ENCODE measurements at regions not wholly inside any gene's neighbourhood (a gene's known extent, or its start where the extent isn't known, plus 50 kb on each side); places are given as distances from the start of the nearest gene placed in this dataset.

GRCh38 chr2:59956981-59957380 is 596.5 kb downstream of the BCL11A start:
- no peak for TF ChIP-seq CTCF (IDR thresholded peaks at IDR 0.05; ENCODE audit: low read depth, low read length)
- no peak overlapping the region for H3K4me3 ChIP-seq (ENCODE audit: low read depth, low read length)

- H3K4me3 ChIP-seq (ENCODE audit: low read depth, low read length): no peak overlapping the region
- TF ChIP-seq CTCF (IDR thresholded peaks at IDR 0.05; ENCODE audit: low read depth, low read length): no peak
Observed at GRCh38 chr2:59947917-59948541, 605.4 kb downstream of the BCL11A start.

- H3K4me3 ChIP-seq (ENCODE audit: low read depth, low read length): no peak overlapping the region
- no peak for TF ChIP-seq CTCF (IDR thresholded peaks at IDR 0.05; ENCODE audit: low read depth, low read length)
Observed at GRCh38 chr2:59947209-59947608, 606.2 kb downstream of the BCL11A start.

GRCh38 chr2:59939236-59939635 is 614.2 kb downstream of the BCL11A start:
- H3K4me3 ChIP-seq (ENCODE audit: low read depth, low read length): no peak overlapping the region
- no peak for TF ChIP-seq CTCF (IDR thresholded peaks at IDR 0.05; ENCODE audit: low read depth, low read length)

- H3K4me3 ChIP-seq (ENCODE audit: low read depth, low read length): no peak overlapping the region
- TF ChIP-seq CTCF (IDR thresholded peaks at IDR 0.05; ENCODE audit: low read depth, low read length): no peak
Observed at GRCh38 chr2:59938181-59938580, 615.3 kb downstream of the BCL11A start.

- no peak for TF ChIP-seq CTCF (IDR thresholded peaks at IDR 0.05; ENCODE audit: low read depth, low read length)
- H3K4me3 ChIP-seq (ENCODE audit: low read depth, low read length): no peak overlapping the region
Observed at GRCh38 chr2:59936048-59936447, 617.4 kb downstream of the BCL11A start.

GRCh38 chr2:59935005-59935404 is 618.4 kb downstream of the BCL11A start:
- no peak for TF ChIP-seq CTCF (IDR thresholded peaks at IDR 0.05; ENCODE audit: low read depth, low read length)

More at GRCh38 chr2:59935005-59935404, 618.4 kb downstream of the BCL11A start:
- H3K4me3 ChIP-seq (ENCODE audit: low read depth, low read length): no peak overlapping the region

Data from WI38 (cell line).